ENCODE measurements at regions not wholly inside any gene's neighbourhood (a gene's known extent, or its start where the extent isn't known, plus 50 kb on each side); places are given as distances from the start of the nearest gene placed in this dataset.

- no peaks in the 10 kb centered on the region for H3K36me3 ChIP-seq (replicated peaks)
- in situ Hi-C loops (cut with MboI; ENCODE audit: low sequenced_read_pairs), result no loop called here
- H3K27me3 ChIP-seq (ENCODE audit: low read depth), result no peaks in the 10 kb centered on the region
- H3K4me3 ChIP-seq, result no peak overlapping the region
- H3K4me1 ChIP-seq, result no peaks in the 10 kb centered on the region
- H3K9me3 ChIP-seq, result no peaks in the 10 kb centered on the region
- no peak for DNase-seq (ENCODE audit: low spot score in 2 of 2)
Measured at GRCh38 chr10:93189944-93190343, 116.3 kb downstream of the CYP26A1 start.

GRCh38 chr10:93190372-93190771, 116.7 kb downstream of the CYP26A1 start:
- no peak for DNase-seq (ENCODE audit: low spot score in 2 of 2)
- in situ Hi-C loops (cut with MboI; ENCODE audit: low sequenced_read_pairs), result no loop called here
- no peaks in the 10 kb centered on the region for H3K36me3 ChIP-seq (replicated peaks)
- H3K4me3 ChIP-seq, result no peak overlapping the region
- H3K4me1 ChIP-seq, result no peaks in the 10 kb centered on the region
- H3K9me3 ChIP-seq, result no peaks in the 10 kb centered on the region
- no peaks in the 10 kb centered on the region for H3K27me3 ChIP-seq (ENCODE audit: low read depth)

- Histone ChIP-seq H3K27me3 (ENCODE audit: low read depth) (no peaks in the 10 kb centered on the region), H3K4me1 (no peaks in the 10 kb centered on the region), H3K4me3 (no peak overlapping the region), H3K36me3 (replicated peaks) (no peaks in the 10 kb centered on the region), H3K9me3 (no peaks in the 10 kb centered on the region)
- DNase-seq (ENCODE audit: low spot score in 2 of 2), result no peak
- in situ Hi-C loops (cut with MboI; ENCODE audit: low sequenced_read_pairs), result no loop called here
Measured at GRCh38 chr10:93193906-93194305, 120.2 kb downstream of the CYP26A1 start.

GRCh38 chr10:93198401-93199131, 124.9 kb downstream of the CYP26A1 start:
- DNase-seq (ENCODE audit: low spot score in 2 of 2), result no peak
- Histone ChIP-seq H3K27me3 (ENCODE audit: low read depth) (no peaks in the 10 kb centered on the region), H3K36me3 (replicated peaks) (no peaks in the 10 kb centered on the region), H3K4me3 (no peak overlapping the region), H3K9me3 (no peaks in the 10 kb centered on the region), H3K4me1 (0 out of 2 replicates have a peak, but pooled peaks cover 2% of the 10 kb centered on the region)
- in situ Hi-C loops (cut with MboI; ENCODE audit: low sequenced_read_pairs), result no loop called here

GRCh38 chr10:93199191-93199751, 125.6 kb downstream of the CYP26A1 start:
- in situ Hi-C loops (cut with MboI; ENCODE audit: low sequenced_read_pairs), result no loop called here
- no peak for DNase-seq (ENCODE audit: low spot score in 2 of 2)
- no peaks in the 10 kb centered on the region for H3K36me3 ChIP-seq (replicated peaks)
- H3K4me3 ChIP-seq, result no peak overlapping the region
- H3K27me3 ChIP-seq (ENCODE audit: low read depth), result no peaks in the 10 kb centered on the region
- no peaks in the 10 kb centered on the region for H3K9me3 ChIP-seq
- H3K4me1 ChIP-seq, result peaks cover 4% of the 10 kb centered on the region; the same call in 1 of the 2 replicates

GRCh38 chr10:93204494-93205485, 131.1 kb downstream of the CYP26A1 start:
- no peak for DNase-seq (ENCODE audit: low spot score in 2 of 2)
- Histone ChIP-seq H3K4me1 (peaks cover 2% of the 10 kb centered on the region; the same call in 1 of the 2 replicates), H3K9me3 (no peaks in the 10 kb centered on the region), H3K27me3 (ENCODE audit: low read depth) (no peaks in the 10 kb centered on the region), H3K4me3 (no peak overlapping the region), H3K36me3 (replicated peaks) (no peaks in the 10 kb centered on the region)
- in situ Hi-C loops (cut with MboI; ENCODE audit: low sequenced_read_pairs), result no loop called here

- peak in 1 of 2 experiments; percentile 40 for DNase-seq (ENCODE audit: low spot score in 2 of 2)
- in situ Hi-C loops (cut with MboI; ENCODE audit: low sequenced_read_pairs), result no loop called here
- Histone ChIP-seq H3K4me3 (no peak overlapping the region), H3K27me3 (ENCODE audit: low read depth) (no peaks in the 10 kb centered on the region), H3K36me3 (replicated peaks) (no peaks in the 10 kb centered on the region), H3K4me1 (peaks cover 2% of the 10 kb centered on the region; the same call in 1 of the 2 replicates), H3K9me3 (no peaks in the 10 kb centered on the region)
Measured at GRCh38 chr10:93206652-93207051, 133.0 kb downstream of the CYP26A1 start.

- Histone ChIP-seq H3K9me3 (no peaks in the 10 kb centered on the region), H3K36me3 (replicated peaks) (no peaks in the 10 kb centered on the region), H3K4me3 (no peak overlapping the region), H3K4me1 (no peaks in the 10 kb centered on the region; the same call in 1 of the 2 replicates), H3K27me3 (ENCODE audit: low read depth) (no peaks in the 10 kb centered on the region)
- DNase-seq (ENCODE audit: low spot score in 2 of 2), result no peak
- in situ Hi-C loops (cut with MboI; ENCODE audit: low sequenced_read_pairs), result no loop called here
Measured at GRCh38 chr10:93208717-93209464, 135.2 kb downstream of the CYP26A1 start.

GRCh38 chr10:93211991-93212390, 138.3 kb downstream of the CYP26A1 start:
- H3K4me3 ChIP-seq, result no peak overlapping the region
- DNase-seq (ENCODE audit: low spot score in 2 of 2), result no peak
- H3K27me3 ChIP-seq (ENCODE audit: low read depth), result no peaks in the 10 kb centered on the region
- H3K9me3 ChIP-seq, result no peaks in the 10 kb centered on the region
- in situ Hi-C loops (cut with MboI; ENCODE audit: low sequenced_read_pairs), result no loop called here
- no peaks in the 10 kb centered on the region for H3K36me3 ChIP-seq (replicated peaks)
- no peaks in the 10 kb centered on the region; the same call in 1 of the 2 replicates for H3K4me1 ChIP-seq

GRCh38 chr10:93215312-93215711, 141.6 kb downstream of the CYP26A1 start:
- H3K4me1 ChIP-seq, result no peaks in the 10 kb centered on the region; the same call in 1 of the 2 replicates
- H3K36me3 ChIP-seq (replicated peaks), result no peaks in the 10 kb centered on the region
- no peak overlapping the region for H3K4me3 ChIP-seq
- no peak for DNase-seq (ENCODE audit: low spot score in 2 of 2)
- H3K9me3 ChIP-seq, result no peaks in the 10 kb centered on the region
- no peaks in the 10 kb centered on the region for H3K27me3 ChIP-seq (ENCODE audit: low read depth)
- in situ Hi-C loops (cut with MboI; ENCODE audit: low sequenced_read_pairs), result no loop called here

- Histone ChIP-seq H3K9me3 (no peaks in the 10 kb centered on the region), H3K27me3 (ENCODE audit: low read depth) (no peaks in the 10 kb centered on the region), H3K36me3 (replicated peaks) (no peaks in the 10 kb centered on the region), H3K4me3 (no peak overlapping the region), H3K4me1 (no peaks in the 10 kb centered on the region; the same call in 1 of the 2 replicates)
- DNase-seq (ENCODE audit: low spot score in 2 of 2), result no peak
- in situ Hi-C loops (cut with MboI; ENCODE audit: low sequenced_read_pairs), result no loop called here
Measured at GRCh38 chr10:93216341-93216985, 142.8 kb downstream of the CYP26A1 start.

- Histone ChIP-seq H3K4me3 (no peak overlapping the region), H3K36me3 (replicated peaks) (no peaks in the 10 kb centered on the region), H3K4me1 (no peaks in the 10 kb centered on the region), H3K9me3 (no peaks in the 10 kb centered on the region), H3K27me3 (ENCODE audit: low read depth) (no peaks in the 10 kb centered on the region)
- in situ Hi-C loops (cut with MboI; ENCODE audit: low sequenced_read_pairs), result no loop called here
- DNase-seq (ENCODE audit: low spot score in 2 of 2), result no peak
Measured at GRCh38 chr10:93218386-93218785, 144.7 kb downstream of the CYP26A1 start.

GRCh38 chr10:93219347-93219746, 145.7 kb downstream of the CYP26A1 start:
- Histone ChIP-seq H3K36me3 (replicated peaks) (no peaks in the 10 kb centered on the region), H3K4me1 (no peaks in the 10 kb centered on the region), H3K27me3 (ENCODE audit: low read depth) (no peaks in the 10 kb centered on the region), H3K9me3 (no peaks in the 10 kb centered on the region), H3K4me3 (no peak overlapping the region)
- in situ Hi-C loops (cut with MboI; ENCODE audit: low sequenced_read_pairs), result no loop called here
- no peak for DNase-seq (ENCODE audit: low spot score in 2 of 2)

Data from HAP-1 (cell line).